ENCODE measurements at regions not wholly inside any gene's neighbourhood (a gene's known extent, or its start where the extent isn't known, plus 50 kb on each side); places are given as distances from the start of the nearest gene placed in this dataset.

DNA sequence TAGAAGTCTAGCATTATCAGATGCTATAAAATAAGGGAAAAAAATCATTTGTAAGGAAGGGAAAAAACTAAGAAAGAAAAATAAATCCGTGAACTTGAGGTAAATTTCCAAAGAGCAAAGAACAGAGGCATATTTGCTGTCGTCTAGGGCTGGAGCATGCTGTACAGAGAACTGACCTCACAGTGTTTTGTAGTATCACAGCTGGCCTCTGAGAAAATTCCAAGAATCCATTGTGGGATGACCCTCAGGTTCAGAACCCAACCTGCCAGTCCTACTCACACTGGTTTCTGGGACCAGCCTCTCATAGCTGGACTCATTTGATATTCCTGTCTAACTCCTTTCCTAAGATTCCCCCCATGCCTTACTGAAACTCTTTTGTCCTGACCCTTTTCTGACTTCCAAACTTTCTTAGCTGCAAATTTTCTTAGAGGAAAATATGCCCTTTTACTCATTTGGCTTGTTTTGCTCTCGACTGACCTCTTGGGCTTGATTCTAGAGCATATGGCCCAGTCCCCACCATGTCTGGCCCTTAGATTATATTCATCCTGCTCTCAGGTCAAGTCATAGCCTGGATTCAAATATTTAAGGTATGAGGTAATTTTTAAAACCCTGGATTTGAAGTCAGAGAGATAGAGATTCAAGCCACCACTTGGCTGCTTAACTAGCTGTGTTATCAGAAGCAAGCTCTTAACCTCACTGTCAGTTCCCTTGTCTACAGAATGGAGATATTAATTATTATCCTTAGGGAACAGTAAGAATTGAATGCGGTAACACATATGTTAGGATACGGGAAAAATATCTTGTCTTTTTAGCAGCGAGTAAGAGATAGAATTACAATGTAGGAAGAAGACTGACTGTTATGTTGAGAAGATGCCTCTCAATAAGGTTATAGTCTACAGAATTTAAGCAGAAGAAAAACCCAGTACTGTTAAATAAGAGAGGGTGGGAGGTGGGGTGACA is 89.7 kb upstream of the KCNA4 start:
- no peak overlapping the region for H3K27ac ChIP-seq
- no peak for TF ChIP-seq EP300 (IDR thresholded peaks at IDR 0.05)
- TF ChIP-seq POLR2A (IDR thresholded peaks at IDR 0.05), result no peak
- TF ChIP-seq, protein P1, sequence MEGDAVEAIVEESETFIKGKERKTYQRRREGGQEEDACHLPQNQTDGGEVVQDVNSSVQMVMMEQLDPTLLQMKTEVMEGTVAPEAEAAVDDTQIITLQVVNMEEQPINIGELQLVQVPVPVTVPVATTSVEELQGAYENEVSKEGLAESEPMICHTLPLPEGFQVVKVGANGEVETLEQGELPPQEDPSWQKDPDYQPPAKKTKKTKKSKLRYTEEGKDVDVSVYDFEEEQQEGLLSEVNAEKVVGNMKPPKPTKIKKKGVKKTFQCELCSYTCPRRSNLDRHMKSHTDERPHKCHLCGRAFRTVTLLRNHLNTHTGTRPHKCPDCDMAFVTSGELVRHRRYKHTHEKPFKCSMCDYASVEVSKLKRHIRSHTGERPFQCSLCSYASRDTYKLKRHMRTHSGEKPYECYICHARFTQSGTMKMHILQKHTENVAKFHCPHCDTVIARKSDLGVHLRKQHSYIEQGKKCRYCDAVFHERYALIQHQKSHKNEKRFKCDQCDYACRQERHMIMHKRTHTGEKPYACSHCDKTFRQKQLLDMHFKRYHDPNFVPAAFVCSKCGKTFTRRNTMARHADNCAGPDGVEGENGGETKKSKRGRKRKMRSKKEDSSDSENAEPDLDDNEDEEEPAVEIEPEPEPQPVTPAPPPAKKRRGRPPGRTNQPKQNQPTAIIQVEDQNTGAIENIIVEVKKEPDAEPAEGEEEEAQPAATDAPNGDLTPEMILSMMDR (IDR thresholded peaks at IDR 0.05), result no peak
- no peaks in the 10 kb centered on the region for H3K4me1 ChIP-seq (ENCODE audit: insufficient read depth)
- no peak overlapping the region for H3K4me3 ChIP-seq
- WGBS, 3 donors, result 25 to 35% (median 27%) methylated on average over 6 of the region's 6 CpGs
- intact Hi-C loops (cut with DNase I), result no loop called here
- no peaks in the 10 kb centered on the region for H3K9me3 ChIP-seq
- no peak for DNase-seq
- no peaks in the 10 kb centered on the region for H3K36me3 ChIP-seq
- H3K27me3 ChIP-seq, result no peaks in the 10 kb centered on the region

DNA sequence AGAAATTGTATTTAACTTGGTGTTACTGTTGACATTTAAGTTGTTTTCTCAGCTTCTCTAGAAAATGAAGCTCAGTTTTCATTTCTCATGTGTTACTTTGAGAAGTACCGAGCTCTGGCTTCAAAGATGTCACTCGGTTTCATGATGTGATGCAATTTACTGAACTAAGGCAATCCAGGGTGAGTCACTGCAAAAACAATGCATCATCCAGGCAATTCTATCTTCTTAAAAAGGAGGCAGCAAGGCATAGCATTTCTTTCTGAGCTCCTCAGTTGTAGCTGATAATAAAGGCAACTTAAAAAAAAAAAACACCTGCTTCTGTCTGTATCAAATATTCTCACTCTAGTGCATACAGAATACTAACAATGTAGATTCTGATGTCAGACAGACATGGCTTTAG is 91.1 kb upstream of the KCNA4 start:
- no peaks in the 10 kb centered on the region for H3K9me3 ChIP-seq
- no peaks in the 10 kb centered on the region for H3K4me1 ChIP-seq (ENCODE audit: insufficient read depth)
- DNase-seq, result no peak
- no peak overlapping the region for H3K4me3 ChIP-seq
- TF ChIP-seq, protein P1 (IDR thresholded peaks at IDR 0.05), result no peak
- TF ChIP-seq POLR2A (IDR thresholded peaks at IDR 0.05), result no peak
- no peak for TF ChIP-seq EP300 (IDR thresholded peaks at IDR 0.05)
- no peak overlapping the region for H3K27ac ChIP-seq
- 58 to 68% (median 60%) methylated on average over 2 of the region's 2 CpGs for WGBS, 3 donors
- no peaks in the 10 kb centered on the region for H3K27me3 ChIP-seq
- intact Hi-C loops (cut with DNase I), result no loop called here
- no peaks in the 10 kb centered on the region for H3K36me3 ChIP-seq

DNA sequence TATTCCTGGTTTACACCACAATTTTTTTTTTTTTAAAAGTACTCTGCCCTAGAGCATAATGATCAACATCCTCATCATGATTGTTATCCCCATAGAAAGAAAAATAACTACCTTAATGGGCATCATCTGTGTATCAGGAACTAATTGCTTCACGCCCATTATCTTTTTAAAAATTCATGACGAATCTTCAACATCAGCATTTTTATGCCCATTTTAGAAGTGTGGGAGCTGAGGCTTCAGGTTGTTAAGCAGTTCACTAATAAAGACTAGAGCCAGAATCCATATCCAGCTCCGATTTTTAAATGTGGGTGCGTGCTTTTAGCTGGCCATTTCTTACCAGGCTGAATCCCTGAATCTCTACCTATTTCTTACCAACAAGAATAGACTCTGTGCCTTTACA is 92.9 kb upstream of the KCNA4 start:
- TF ChIP-seq POLR2A (IDR thresholded peaks at IDR 0.05), result no peak
- no peak for TF ChIP-seq EP300 (IDR thresholded peaks at IDR 0.05)
- TF ChIP-seq, protein P1 (IDR thresholded peaks at IDR 0.05), result no peak
- Histone ChIP-seq H3K4me1 (ENCODE audit: insufficient read depth) (no peaks in the 10 kb centered on the region), H3K9me3 (no peaks in the 10 kb centered on the region), H3K4me3 (no peak overlapping the region), H3K36me3 (no peaks in the 10 kb centered on the region), H3K27ac (no peak overlapping the region), H3K27me3 (no peaks in the 10 kb centered on the region)
- intact Hi-C loops (cut with DNase I), result no loop called here
- no peak for DNase-seq
- WGBS, 3 donors, result 87 to 96% (median 92%) methylated on average over 4 of the region's 4 CpGs

DNA sequence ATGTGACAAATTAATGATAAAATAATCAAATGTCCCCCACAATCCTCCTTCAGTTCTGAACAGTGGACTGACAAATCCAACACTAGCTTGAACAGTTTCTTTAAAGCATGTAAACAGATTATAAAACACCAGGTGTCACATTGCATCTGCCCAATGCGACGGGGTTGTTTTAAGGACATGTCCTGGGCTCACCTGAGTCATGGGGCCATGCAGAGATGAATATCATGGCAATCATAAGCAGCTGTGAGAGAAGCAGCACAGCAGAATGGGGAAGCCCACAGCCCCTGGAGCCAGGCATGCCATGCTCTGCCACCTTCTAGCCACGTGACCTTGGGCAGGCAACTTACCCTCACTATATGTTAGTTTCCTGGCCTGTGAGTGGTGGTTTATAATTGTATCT is 93.9 kb upstream of the KCNA4 start:
- H3K4me1 ChIP-seq (ENCODE audit: insufficient read depth), result no peaks in the 10 kb centered on the region
- no peak for DNase-seq
- H3K4me3 ChIP-seq, result no peak overlapping the region
- TF ChIP-seq EP300 (IDR thresholded peaks at IDR 0.05) (no peak), POLR2A (IDR thresholded peaks at IDR 0.05) (no peak)
- TF ChIP-seq, protein P1 (IDR thresholded peaks at IDR 0.05), result no peak
- H3K27me3 ChIP-seq, result no peaks in the 10 kb centered on the region
- no peak overlapping the region for H3K27ac ChIP-seq
- WGBS, 3 donors, result 73 to 80% (median 80%) methylated on average over 3 of the region's 3 CpGs
- intact Hi-C loops (cut with DNase I), result no loop called here
- no peaks in the 10 kb centered on the region for H3K9me3 ChIP-seq
- H3K36me3 ChIP-seq, result no peaks in the 10 kb centered on the region
